ENCODE measurements at regions not wholly inside any gene's neighbourhood (a gene's known extent, or its start where the extent isn't known, plus 50 kb on each side); places are given as distances from the start of the nearest gene placed in this dataset.
"Not testable (repeated sequence)": the region's sequence is repeated elsewhere in the genome, so short reads cannot be mapped to it uniquely, and the experiment has no call there.

DNA sequence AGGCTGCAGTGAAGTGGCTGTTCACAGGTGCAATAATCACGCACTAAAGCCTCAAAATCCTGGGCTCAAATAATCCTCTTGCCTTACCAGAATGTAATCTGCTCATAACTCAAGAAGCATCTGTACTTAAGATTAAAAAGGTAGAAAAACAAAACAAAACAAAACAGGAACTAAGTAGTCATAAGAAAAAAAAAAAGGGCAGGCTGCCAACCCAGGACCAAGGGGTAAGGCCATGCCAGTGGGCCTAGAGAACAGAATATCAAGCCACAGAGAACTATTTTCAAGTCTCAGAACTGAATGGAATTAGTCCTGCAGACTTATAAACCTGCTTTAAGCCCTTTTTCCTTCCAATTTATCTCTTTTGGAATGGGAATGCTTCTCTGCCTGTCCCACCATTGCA, 64.8 kb upstream of the TBC1D3K start:
- no peak overlapping the region for H3K4me3 Mint-ChIP-seq
- H3K9me3 Mint-ChIP-seq: peaks cover 29% of the 10 kb centered on the region
- peaks cover 3% of the 10 kb centered on the region for H3K27me3 Mint-ChIP-seq (ENCODE audit: low read depth, poor library complexity)
- DNase-seq: no peak
- TF ChIP-seq, protein P1, sequence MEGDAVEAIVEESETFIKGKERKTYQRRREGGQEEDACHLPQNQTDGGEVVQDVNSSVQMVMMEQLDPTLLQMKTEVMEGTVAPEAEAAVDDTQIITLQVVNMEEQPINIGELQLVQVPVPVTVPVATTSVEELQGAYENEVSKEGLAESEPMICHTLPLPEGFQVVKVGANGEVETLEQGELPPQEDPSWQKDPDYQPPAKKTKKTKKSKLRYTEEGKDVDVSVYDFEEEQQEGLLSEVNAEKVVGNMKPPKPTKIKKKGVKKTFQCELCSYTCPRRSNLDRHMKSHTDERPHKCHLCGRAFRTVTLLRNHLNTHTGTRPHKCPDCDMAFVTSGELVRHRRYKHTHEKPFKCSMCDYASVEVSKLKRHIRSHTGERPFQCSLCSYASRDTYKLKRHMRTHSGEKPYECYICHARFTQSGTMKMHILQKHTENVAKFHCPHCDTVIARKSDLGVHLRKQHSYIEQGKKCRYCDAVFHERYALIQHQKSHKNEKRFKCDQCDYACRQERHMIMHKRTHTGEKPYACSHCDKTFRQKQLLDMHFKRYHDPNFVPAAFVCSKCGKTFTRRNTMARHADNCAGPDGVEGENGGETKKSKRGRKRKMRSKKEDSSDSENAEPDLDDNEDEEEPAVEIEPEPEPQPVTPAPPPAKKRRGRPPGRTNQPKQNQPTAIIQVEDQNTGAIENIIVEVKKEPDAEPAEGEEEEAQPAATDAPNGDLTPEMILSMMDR (IDR thresholded peaks at IDR 0.05): no peak
- H3K4me1 Mint-ChIP-seq: peaks cover 4% of the 10 kb centered on the region
- H3K27ac Mint-ChIP-seq: no peak overlapping the region
- no peaks in the 10 kb centered on the region for H3K36me3 Mint-ChIP-seq (ENCODE audit: low read depth)

- DNase-seq; H3K27ac Mint-ChIP-seq; H3K36me3 Mint-ChIP-seq (ENCODE audit: low read depth); H3K4me3 Mint-ChIP-seq; H3K4me1 Mint-ChIP-seq; H3K27me3 Mint-ChIP-seq (ENCODE audit: low read depth, poor library complexity): not testable (repeated sequence)
- H3K9me3 Mint-ChIP-seq: peaks cover 29% of the 10 kb centered on the region
Observed at GRCh38 chr17:37858391-37858790, 65.8 kb upstream of the TBC1D3K start.

DNA sequence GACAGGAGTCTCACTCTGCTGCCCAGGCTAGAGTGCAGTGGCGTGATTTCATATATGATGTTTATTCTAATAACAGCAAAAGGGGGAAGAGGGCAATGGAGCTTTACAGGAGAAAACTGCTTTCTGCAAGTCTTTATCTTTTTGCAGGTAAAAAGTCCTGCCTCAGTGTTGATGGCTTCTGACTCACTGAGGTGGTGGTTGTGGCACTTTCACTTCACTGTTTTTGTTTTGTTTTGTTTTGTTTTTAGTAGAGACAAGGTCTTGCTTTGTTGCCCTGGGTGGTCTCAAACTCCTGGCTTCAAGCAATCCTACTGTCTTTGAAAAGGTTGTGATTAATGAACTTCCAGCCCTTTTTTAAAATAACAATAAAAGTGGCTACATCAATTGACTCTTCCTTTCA, 68.0 kb upstream of the TBC1D3K start:
- TF ChIP-seq, protein P1 (IDR thresholded peaks at IDR 0.05): no peak
- Mint-ChIP-seq H3K27me3 (ENCODE audit: low read depth, poor library complexity) (peaks cover 3% of the 10 kb centered on the region), H3K4me1 (peaks cover 4% of the 10 kb centered on the region), H3K4me3 (no peak overlapping the region), H3K27ac (no peak overlapping the region), H3K36me3 (ENCODE audit: low read depth) (no peaks in the 10 kb centered on the region), H3K9me3 (peaks cover 29% of the 10 kb centered on the region)
- no peak for DNase-seq

DNA sequence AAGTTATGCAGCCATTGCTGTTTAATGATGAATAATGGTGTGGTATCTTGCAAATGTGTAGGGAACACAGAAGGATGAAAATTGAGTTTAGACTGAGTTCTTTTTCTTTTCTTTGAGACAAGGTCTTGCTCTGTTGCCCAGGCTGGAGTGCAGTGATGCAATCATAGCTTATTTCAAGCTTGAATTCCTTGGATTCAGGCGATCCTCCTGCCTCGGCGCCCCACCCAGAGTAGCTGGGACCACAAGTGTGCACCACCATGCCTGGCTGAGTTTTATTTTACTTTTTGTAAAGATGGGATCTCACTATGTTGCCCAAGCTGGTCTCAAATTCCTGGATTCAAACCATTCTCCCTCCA, 74.6 kb upstream of the TBC1D3K start:
- Mint-ChIP-seq H3K27ac (no peak overlapping the region), H3K4me1 (peaks cover 4% of the 10 kb centered on the region), H3K9me3 (no peaks in the 10 kb centered on the region), H3K36me3 (ENCODE audit: low read depth) (no peaks in the 10 kb centered on the region), H3K4me3 (no peak overlapping the region), H3K27me3 (ENCODE audit: low read depth, poor library complexity) (peaks cover 28% of the 10 kb centered on the region)
- DNase-seq: no peak
- TF ChIP-seq, protein P1 (IDR thresholded peaks at IDR 0.05): no peak

GRCh38 chr17:37848690-37849616, 75.3 kb upstream of the TBC1D3K start:
- Mint-ChIP-seq H3K4me3 (no peak overlapping the region), H3K27me3 (ENCODE audit: low read depth, poor library complexity) (peaks cover 35% of the 10 kb centered on the region), H3K9me3 (no peaks in the 10 kb centered on the region), H3K36me3 (ENCODE audit: low read depth) (no peaks in the 10 kb centered on the region), H3K4me1 (peaks cover 4% of the 10 kb centered on the region), H3K27ac (no peak overlapping the region)
- no peak for DNase-seq
- TF ChIP-seq, protein P1 (IDR thresholded peaks at IDR 0.05): no peak

- TF ChIP-seq, protein P1 (IDR thresholded peaks at IDR 0.05): no peak
- Mint-ChIP-seq H3K9me3 (no peaks in the 10 kb centered on the region), H3K4me1 (peaks cover 4% of the 10 kb centered on the region), H3K36me3 (ENCODE audit: low read depth) (no peaks in the 10 kb centered on the region), H3K27ac (no peak overlapping the region), H3K27me3 (ENCODE audit: low read depth, poor library complexity) (peaks cover 35% of the 10 kb centered on the region), H3K4me3 (no peak overlapping the region)
- DNase-seq: no peak
Observed at GRCh38 chr17:37847811-37848331, 76.3 kb upstream of the TBC1D3K start.
